ENCODE measurements at regions not wholly inside any gene's neighbourhood (a gene's known extent, or its start where the extent isn't known, plus 50 kb on each side); places are given as distances from the start of the nearest gene placed in this dataset.

DNA sequence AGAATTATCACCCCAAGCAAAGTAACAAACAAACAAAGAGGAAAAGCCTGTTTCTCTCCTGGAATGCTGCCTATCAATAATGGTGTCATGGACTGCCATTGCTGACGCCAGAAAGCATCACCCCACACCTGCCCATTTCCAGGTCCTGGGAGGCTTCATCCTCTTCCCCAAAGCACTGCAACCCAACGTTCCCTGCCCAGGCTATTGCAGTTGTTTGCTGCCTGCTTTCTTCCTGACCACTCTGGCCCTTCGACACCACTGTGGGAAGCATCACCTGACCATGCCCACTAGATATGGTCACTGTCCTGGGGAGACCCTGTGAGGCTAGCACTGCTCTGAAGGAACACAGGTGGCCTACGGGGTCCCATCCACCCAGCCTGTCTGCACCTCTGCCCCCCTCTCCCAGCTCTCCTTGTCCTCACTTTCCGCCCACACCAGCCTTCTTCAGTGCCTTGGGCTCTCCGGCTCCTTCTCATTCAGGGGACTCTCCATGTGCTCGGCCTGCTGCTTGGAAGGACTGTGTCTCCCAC, 439.6 kb downstream of the GLRX3 start:
- no peak for DNase-seq

DNA sequence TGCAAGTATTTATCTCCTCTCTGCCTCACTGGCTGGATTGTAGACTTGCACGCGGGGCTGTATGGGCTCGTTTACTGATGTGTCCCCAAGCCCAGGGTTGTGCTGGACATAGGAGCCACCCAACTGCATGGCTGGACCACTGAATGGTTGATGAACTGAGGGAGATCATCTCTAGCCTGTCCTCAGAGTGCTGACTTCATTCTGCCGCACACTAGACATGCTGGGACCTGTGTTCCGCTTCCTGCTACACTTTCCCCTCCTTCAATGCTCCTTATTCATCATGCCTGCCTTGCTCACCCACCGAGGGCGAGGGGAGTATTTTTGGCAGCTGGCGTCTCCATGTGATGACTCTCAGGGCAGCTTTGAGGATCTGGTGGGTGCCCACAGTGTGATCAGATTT, 440.2 kb downstream of the GLRX3 start:
- no peak for DNase-seq

DNA sequence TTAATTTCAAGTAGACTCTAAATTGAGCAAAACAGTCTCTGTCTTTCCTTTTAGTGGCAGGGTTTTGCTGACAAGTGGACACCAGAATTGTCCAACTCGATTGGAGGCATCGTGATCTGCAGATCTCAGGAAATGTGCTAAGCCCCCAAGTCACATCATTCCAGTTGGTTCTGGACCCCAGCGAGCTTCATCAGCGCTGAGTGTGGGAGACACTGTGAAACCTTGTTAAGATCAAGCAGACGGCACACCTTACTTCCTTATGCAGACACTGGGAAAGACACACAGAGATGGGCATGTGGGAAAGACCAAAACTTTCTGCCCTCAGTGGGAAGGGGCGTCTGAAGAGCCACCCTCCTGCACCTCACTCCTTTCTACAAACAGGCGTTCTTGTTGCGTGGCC, 440.8 kb downstream of the GLRX3 start:
- no peak for DNase-seq

DNA sequence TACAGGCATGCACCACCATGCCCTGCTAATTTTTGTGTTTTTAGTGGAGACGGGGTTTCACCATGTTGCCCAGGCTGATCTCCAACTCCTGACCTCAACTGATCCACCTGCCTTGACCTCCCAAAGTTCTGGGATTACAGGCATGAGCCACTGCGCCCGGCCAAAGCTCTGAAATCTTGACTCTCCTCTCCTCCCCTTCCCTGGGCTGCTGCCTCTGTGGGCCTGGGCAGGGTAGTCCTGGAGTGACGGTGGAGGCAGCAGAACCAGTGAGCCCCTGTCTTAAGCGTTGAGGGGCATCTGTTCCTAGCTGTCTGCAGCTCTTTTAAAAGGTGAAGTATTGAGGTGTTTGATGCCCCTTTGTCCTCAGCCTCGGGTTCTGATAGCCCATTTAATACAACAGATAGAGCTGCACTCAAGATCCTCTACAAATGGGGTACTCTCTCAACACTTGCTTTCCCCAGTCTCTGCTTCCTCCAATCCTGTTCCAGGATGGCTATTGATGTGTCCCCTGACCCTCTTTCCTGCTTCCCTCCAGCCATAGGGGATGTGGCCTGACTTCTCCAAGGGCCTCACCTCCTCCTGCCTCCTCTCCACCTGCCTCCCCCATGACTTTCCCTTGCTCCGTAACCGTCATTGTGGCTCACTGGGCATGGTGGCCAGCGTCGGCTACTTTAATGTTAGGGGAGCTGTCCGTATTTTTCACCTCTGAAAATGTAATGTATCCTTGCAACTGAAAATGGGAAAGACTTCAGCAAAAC, 442.5 kb downstream of the GLRX3 start:
- no peak for DNase-seq

DNA sequence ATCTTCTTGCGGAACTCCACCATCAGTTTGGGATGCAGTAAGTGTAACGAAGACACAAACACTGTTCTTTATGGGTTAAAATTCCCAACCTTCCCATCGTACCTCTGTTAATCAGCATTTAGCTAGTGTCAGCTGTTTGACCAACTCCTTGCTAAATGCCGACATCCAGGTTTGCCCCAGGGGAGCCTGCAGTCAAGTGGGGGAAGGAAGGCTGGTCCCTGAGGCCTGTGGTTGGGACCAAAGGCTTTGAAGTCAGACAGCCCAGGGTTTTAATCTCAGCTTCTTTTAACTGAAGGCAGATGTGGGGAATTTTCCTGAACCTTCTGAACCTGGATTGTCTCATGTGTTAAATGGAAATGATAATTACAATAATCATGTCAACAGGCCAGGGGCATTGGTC, 443.7 kb downstream of the GLRX3 start:
- no peak for DNase-seq

DNA sequence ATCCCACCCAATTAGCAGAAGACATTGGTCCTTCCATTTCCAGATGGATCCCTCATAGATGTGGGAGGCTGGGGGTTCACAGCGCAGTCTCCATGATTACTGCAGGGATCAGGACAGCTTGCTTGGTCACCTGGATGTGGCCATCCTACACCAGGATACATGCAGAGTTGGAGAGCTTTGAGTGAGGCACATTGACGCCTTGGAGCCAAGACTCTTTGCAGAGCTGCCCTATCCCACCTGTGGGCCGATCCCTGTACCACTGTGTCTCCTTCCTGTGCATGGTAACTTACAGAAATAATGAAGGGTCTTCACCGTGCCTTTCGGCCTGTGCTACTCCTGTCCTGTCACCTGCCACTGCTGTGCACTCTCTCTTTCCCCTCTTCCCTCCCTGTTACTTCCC, 444.8 kb downstream of the GLRX3 start:
- no peak for DNase-seq

DNA sequence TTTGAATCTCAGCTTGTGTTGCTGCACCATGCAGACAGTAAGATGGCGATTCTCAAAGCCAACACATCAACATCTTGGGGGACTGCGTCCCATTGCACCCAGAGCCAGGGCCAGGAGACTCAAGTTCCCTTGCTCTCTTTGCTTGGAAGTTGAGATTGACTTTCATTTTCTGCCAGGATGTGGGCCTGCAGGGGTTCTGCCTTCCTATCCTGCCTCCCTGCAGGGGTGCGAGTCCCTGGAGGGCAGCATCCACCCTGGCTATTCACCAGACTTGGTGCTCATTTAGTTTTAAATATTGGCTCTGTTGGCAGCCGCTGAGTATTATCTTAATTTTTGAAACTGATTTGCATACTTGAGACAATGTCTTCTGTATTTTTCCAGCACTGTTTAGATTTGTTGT, 451.5 kb downstream of the GLRX3 start:
- DNase-seq, result no peak

DNA sequence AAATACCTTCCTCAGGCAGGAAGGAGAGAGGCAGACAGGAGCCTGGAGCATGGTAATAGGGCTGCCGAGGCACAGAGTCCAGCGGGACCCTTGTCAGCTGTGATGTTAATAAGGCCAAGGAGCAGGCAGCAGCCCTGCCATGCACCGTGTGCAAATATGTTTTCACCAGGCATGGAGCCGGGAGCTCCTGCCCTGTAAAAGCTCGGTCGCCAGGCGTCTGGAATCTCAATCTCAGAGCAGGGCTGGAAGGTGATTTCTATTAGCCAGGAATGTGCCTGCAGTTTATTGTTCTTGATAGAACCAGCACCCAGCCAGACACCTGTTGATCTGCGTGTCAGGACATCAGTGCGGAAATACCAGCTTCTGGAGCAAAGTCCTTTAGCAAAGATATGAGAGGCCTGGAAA, 469.8 kb downstream of the GLRX3 start:
- no peak for DNase-seq

DNA sequence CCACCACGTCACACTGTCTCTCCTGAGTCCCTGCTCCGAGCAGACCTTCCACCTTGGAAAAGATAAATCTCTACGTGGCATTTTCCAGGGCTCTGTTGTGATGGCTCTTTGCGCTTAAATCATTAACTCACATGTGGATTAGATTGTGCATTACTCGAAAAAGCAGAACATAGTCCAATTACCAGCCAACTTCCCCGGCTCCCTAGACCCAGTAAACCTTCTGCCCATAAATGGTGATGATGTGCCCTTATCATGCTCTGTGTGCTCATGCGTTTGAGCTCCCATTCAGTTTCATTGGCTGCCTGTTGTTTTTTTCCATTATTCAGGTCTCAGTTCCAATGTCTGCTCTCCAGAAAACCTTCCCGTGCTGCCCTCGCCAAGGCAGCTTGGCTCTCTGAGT, 471.2 kb downstream of the GLRX3 start:
- no peak for DNase-seq

DNA sequence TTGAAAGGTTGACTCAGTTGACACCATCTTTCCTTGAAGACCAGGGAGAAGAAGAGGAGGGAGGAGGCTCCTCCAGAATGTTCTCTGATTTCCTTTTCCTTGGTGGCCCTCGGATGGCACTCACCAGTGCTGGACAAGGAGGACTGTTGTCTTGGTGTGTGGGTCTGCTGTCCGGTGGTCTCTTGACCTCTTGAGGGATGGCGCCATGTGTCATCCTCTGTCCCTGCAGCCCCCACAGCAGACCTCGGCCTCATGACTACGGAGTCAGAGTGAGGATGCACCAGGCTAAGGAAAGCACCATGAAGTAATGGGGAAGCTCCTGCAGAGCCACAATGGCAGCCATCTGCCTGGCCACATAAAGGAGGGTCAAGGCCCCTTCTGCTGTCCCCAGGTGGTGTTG, 475.0 kb downstream of the GLRX3 start:
- no peak for DNase-seq

DNA sequence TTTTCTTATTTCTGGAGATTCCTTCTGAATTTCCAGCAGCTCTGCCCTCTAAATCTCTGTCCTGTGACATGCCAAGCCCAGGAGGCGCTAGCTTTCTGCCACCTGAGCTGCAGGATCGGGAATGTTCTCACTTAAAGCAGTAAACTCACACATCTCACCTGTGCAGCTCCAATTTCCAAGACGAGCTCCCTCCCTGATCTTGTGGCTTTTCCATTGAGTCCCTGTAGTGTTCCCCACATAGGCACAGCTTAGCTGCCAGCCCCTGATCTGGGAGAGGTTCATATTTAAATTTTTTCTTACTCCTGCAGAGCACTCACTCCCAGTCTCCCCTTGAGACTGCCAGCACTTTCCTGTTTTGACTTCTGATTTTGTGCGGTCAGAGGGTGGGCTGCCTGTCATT, 479.3 kb downstream of the GLRX3 start:
- no peak for DNase-seq

DNA sequence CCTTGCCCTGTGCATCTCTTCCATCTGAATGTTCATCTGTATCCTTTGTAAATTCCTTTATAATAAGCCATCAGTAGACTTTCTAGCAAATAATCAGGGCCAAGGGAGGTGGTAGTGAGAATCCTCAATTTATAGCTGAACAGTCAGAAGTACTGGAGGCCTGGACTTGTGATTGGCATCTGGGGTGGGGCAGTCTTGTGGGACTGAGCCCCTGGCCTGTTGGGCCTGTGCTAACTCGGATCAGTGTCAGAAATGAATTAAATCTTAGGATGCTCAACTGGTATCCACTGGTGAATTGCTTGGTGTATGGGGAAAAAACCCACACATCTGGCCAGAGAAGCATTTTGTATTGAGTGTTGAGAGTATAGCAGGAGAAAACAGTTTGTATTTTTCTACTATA, 481.8 kb downstream of the GLRX3 start:
- DNase-seq, result no peak

DNA sequence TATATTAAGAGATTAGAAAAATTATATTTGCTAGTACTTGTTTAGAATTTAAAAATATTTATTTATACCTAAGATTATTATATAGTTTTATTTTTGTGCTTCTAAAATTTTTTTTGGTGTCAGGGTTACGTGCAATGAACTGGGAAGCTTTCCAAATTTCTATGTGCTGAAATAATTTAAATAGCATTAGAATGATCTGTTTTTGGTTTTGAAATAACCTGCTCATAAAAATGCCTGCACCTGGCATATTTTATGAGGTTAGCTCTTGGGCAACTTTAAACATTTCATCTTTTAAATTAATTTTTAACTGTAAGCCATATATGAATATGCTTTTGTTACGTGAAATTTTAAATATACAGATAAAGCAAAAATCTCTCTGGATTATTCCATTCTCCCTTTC, 482.5 kb downstream of the GLRX3 start:
- no peak for DNase-seq

DNA sequence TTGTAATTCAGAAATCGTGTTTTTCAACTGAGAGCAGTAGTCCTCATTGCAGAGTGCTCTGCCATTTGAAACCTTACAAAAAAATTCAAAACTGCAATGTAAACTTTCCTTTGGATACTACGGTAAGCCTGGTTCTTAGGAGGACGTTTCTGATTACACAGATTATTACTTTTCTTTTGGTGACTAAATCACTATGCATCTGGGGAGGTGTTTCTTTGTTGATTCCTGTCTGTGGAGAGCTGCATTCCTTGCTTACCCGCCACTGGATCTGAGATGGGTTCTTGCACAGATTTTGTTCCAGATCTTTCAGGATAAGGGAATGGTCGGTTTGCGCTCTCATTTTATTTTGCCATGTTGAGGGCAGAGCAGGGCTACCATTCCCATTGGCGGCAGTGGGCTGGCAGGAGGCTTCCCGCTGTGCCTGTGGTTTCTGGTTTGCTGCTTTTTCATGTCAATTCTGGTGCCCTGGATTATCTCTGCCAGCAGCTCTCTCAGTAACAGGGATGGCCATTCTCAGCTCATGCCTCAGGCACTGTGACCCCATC, 485.1 kb downstream of the GLRX3 start:
- no peak for DNase-seq

DNA sequence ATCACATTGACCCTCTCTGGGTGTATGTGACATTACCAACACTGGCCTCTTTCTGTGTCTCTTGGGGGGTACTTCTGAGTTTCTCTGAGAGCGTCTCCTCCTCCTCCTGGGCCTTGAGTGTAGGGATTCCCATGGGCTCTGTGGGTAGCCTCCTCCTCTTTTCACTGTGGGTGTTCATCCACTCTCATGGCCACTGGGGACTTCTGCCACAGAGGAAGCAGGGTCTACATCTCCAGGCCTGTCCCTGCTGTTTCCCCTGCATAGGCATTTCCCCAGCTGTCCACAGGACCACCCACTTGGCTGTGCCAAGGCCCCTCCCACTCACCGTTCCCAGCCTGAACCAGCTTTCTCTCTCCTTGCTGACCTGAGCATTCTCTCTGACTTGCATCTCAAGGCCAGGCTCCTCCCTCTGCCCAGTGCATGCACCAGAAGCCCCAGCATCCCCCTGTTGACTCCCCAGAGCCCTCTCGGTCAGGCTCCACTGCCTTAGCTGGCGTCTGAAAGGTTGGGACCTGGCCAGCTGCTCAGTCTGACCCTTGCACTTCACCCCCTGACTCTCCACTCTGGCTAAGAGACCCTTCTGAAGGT, 487.6 kb downstream of the GLRX3 start:
- DNase-seq, result no peak

DNA sequence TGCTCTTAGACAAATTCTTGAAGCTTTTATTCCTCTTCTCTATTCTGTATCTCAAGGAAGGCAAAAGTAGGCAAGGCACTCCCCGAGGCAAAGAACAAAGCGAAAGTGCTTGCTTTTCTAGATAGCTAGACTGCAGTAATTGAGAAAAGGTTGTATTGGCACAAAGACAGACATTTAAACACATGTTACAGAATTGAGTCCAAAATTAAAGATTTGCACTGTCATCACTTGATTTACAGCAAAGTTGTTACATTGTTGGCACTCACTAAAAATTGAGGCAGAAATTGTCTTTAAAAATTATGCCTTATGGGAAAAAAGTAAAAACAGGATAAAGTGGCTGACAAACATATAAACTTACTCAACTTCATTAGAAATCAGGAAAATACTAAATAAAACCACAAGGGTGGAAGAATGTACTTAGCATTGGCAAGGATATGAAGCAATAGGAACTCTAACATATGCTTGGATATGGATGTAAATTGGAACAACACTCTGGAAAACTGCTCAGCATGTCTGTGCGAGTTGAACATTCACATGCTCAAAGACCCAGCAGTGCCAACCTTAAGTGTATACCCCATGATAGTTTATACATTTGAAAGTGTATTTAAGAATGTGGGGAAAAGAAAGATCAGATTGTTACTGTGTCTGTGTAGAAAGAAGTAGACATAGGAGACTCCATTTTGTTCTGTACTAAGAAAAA, 491.3 kb downstream of the GLRX3 start:
- no peak for DNase-seq

DNA sequence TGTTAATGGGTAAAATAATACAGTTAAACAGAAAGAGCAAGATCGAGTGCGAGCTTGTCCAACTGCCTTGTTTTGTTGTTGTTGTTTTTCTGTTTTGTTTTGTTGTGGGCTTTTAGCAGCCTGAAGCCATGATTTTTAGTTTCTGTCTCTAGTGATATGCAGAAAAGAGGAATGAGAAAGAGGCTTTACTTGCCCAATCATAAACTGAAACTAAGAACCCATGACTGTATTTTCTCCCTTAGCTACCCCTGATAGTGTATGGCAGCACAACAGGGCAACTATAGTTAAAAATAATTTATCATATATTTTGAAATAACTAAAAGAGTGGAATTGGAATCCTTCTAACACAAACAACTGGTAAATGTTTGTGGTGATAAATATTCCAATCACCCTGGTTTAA, 493.9 kb downstream of the GLRX3 start:
- DNase-seq, result no peak

DNA sequence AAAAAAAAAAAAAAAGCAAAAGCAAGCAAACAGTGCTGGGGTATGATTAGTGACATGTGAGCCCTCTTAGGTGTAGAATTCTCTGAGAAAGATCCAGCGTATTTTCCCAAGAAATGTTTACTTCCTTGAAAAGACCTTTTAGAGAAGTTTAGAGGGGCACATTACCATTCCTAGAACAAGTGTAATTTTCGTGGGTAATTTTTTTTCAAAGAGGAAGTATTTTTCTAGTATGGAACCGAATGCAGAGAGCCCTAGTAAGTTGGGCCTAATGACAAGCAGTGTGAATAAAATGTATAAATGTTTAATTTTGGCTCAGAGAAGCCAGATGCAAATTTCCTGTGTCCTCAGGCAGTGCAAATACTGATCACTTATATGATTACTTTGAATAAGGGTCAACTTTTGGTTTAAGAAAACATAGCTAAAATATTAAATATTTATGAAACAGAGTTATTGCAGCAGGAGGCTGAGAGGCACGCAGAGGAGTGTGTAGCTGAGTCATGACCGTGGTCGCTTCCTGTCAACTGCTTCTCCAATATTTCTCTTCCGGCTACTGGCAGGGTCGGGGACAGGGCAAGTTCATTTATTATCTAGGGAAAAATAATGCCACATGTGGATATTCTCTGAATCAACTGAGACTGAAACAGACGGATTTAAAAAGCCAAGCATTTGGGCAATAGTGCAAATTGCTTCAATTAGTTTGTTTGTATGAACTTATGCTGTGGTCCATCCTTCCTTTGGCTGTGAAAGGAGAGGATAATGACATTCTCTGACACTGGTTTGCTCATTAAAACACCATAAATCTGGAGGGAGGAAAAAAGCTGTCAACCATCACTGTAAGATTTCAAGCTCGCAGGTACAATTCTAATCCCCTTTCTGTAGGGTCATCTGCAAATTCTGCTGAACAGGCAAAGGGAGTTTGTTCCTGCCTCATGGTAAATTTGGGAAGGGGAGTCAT, 495.2 kb downstream of the GLRX3 start:
- DNase-seq, result no peak

DNA sequence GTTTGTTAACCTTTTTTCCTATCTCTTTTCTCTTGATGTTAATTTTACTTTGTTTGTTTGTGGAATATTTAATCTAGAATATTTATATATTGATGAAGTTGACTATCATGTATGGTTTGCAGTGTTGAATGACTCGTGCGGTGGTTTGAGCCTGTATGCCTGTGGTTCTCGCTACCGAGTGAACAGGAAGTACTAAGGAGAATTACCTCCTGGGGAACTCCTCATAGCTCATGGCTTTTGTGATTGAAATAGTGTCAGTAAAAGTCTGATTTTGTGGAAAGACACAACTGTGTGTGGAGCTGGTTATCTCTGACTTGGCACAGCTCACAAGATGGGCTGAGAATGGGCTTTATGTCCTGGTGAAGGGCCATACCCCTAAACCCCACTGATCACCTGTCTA, 498.6 kb downstream of the GLRX3 start:
- no peak for DNase-seq

DNA sequence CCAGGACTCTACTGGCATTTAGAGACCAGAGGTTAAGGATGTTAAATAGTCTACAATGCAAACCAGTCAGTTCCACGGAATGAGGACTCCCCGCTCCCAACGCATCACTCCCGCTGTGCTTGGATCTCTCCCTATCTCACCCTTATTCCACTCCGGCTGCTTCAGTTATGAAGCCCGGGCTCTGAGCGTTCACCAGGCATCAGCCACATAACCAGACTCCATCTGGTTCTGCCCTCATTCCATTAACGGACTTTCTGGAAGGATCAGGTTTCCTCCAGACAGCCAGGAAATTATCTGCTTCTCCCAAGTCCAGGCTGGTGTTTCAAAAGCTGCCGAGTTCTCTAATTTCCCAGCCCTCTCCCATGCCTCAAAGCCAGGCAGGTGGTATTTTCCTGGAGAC, 499.3 kb downstream of the GLRX3 start:
- no peak for DNase-seq

DNA sequence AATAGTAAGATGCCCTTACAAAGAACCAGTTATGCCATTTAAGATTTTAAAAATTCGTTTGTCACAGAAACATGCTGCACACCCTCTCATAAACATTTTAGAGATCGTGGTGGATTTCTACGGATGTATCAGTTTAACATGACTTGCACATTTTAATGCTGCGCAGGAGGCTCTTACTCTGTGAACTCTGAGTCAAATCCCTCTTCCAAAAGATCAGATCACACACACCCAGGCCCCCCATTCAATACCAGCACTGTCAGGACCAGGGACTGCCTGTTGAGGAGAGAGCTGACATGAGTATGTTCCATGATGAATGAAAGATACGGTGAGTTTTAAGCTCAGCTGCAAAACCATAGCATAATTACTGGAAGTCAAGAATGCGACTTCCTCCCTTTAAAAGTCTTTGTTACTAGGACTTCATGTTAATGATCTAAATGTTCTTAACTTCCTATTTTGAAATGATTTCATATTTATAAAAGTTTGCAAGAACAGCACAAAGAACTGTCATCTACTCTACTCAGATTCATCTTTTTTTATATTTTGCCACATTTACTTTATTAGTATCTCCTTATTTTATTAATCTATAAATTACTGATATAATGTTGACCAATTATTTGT, 500.2 kb downstream of the GLRX3 start:
- DNase-seq, result no peak

DNA sequence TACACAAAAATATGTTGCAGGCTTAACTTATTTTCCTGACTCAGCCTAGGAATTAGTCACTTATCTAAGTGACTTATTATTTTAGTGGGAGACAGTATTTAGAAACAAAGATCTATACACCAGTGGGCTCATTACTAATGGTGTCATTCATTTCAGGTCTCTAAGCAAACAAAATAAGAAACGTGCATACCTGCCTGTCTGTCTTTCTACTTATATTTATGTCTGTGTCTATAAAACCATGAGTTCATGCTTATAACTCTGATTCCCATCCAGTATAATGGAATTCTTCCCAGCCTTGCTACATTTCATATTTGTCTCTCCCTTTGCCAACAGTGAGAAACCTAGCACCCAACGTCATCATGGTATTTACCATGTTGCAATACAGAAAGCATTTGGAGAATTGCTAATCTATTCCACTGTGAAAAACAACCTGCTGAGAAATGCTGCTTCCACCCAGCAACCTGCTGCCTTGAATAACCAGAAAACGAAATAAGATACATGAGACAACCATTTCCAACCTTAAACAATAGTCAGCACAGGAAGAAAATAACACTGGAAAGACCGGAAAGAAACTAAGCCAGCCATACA, 501.0 kb downstream of the GLRX3 start:
- no peak for DNase-seq
